VCaP (cell line): ENCODE measurements at regions not wholly inside any gene's neighbourhood (a gene's known extent, or its start where the extent isn't known, plus 50 kb on each side); places are given as distances from the start of the nearest gene placed in this dataset.
A peak's percentile ranks its signal among the peaks of the same experiment; 100 is the strongest.

Source experiments
- H3K27ac ChIP-seq: fragments of 450-650 bp; 2 replicates; pipeline ENCODE4 v1.5.1; 2017
- CTCF ChIP-seq: fragments of 450-650 bp; conservative IDR thresholded peaks from 2 replicates; pipeline ENCODE4 v1.5.1; 2017; ENCODE audit warnings: mild to moderate bottlenecking, moderate library complexity

GRCh38 chr13:104025303-104025702 lies 959.1 kb upstream of the SLC10A2 start:
- H3K27ac ChIP-seq = peak overlapping the region; percentile 69
- TF ChIP-seq CTCF = no peak

GRCh38 chr13:104024416-104025170 lies 958.4 kb upstream of the SLC10A2 start:
- H3K27ac ChIP-seq = peak overlapping the region; percentile 69
- TF ChIP-seq CTCF = no peak

- no peak overlapping the region for H3K27ac ChIP-seq
Measured at GRCh38 chr13:104021806-104022397, 955.7 kb upstream of the SLC10A2 start.

GRCh38 chr13:104017317-104017716 lies 951.1 kb upstream of the SLC10A2 start:
- H3K27ac ChIP-seq = no peak overlapping the region
- no peak for TF ChIP-seq CTCF

More at GRCh38 chr13:104021806-104022397, 955.7 kb upstream of the SLC10A2 start:
- TF ChIP-seq CTCF = no peak

GRCh38 chr13:104015646-104016396 lies 949.6 kb upstream of the SLC10A2 start:
- no peak for TF ChIP-seq CTCF
- peak overlapping the region; percentile 17; the same call in 1 of the 2 replicates for H3K27ac ChIP-seq

GRCh38 chr13:104014803-104015645 lies 948.8 kb upstream of the SLC10A2 start:
- TF ChIP-seq CTCF = no peak
- H3K27ac ChIP-seq = no peak overlapping the region; the same call in 1 of the 2 replicates
